HAP-1 (cell line): ENCODE measurements at regions not wholly inside any gene's neighbourhood (a gene's known extent, or its start where the extent isn't known, plus 50 kb on each side); places are given as distances from the start of the nearest gene placed in this dataset.

Experiments
- DNase-seq, 2 experiments: peaks; one replicate each; pipeline ENCODE4 v3.0.0-alpha.2; 2016 to 2020; ENCODE audit warnings: low spot score in 2 of 2
- H3K27me3 ChIP-seq: fragments of 250-450 bp; sonication (Bioruptor Pico); 2 replicates; pipeline ENCODE4 v1.5.1; 2020; ENCODE audit warnings: low read depth, mild to moderate bottlenecking, moderate library complexity
- H3K36me3 ChIP-seq: fragments of 250-450 bp; sonication (Bioruptor Pico); replicated peaks from 2 replicates; pipeline ENCODE4 v1.5.1; 2020; ENCODE audit warnings: mild to moderate bottlenecking
- H3K4me1 ChIP-seq: fragments of 250-450 bp; sonication (Bioruptor Pico); 2 replicates; pipeline ENCODE4 v1.5.1; 2020; ENCODE audit warnings: mild to moderate bottlenecking
- H3K4me3 ChIP-seq: fragments of 250-450 bp; sonication (Bioruptor Pico); 2 replicates; pipeline ENCODE4 v1.5.1; 2020; ENCODE audit warnings: mild to moderate bottlenecking, moderate library complexity
- H3K9me3 ChIP-seq: fragments of 250-450 bp; sonication (Bioruptor Pico); 2 replicates; pipeline ENCODE4 v1.5.1; 2020; ENCODE audit warnings: mild to moderate bottlenecking, moderate library complexity
- in situ Hi-C: fragments of 300-500 bp; cut with MboI; formaldehyde crosslinking; loops from 3 replicates; pipeline ENCODE4 v1.14.3; 2020; ENCODE audit warnings: low sequenced_read_pairs, inconsistent platforms, mixed read lengths

DNA sequence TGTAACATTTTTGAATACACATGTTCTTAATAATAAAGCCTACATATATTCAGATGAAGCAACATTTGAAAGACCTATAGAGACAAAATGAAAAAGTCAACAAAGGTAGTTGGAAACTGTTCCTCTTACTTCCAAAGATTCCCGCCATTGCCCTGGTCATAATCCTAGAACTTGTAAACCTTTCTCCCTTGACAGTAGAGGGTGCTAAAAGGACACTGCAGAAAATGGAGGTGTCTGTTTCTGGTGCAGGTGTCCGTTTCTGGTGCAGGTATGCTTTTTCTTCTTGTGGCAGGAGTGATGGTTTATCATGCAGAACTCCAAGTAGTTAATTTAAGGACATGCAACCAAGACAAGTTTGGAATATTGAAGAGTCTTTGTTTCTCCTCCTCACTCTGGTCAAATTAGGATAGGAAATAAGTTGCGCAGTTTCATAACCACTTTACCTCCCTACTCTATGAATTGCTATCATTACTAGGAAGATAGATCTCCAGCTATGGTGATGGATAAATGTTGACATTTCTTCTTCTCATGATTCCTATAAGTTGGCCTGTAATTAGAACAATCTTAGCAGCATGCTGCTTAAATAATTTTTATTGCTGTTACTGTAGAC, 56.0 kb upstream of the FAM174A start:
- Histone ChIP-seq H3K4me1 (no peaks in the 10 kb centered on the region), H3K9me3 (no peaks in the 10 kb centered on the region), H3K36me3 (no peaks in the 10 kb centered on the region), H3K4me3 (no peak overlapping the region), H3K27me3 (no peaks in the 10 kb centered on the region)
- peak in 1 of 2 experiments; percentile 47 for DNase-seq
- in situ Hi-C loops: no loop called here

DNA sequence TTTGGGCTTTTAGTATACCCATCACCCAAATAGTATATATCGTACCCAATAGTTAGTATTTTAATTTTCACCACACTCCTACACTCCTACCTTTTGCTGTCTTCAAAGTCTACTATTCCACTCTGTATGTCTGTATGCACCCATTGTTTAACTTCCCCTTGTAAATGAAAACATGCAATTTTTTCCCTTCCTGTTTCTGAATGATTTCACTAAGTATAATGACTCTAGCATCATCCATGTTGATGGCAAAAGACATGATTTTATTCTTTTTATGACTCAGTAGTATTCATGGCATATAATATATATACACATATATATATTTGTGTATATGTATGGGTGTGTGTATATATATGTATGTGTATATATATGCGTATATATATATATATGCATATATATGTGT, 63.1 kb upstream of the FAM174A start:
- H3K27me3 ChIP-seq: no peaks in the 10 kb centered on the region; the same call in 1 of the 2 replicates
- H3K36me3 ChIP-seq: no peaks in the 10 kb centered on the region
- in situ Hi-C loops: no loop called here
- no peaks in the 10 kb centered on the region for H3K4me1 ChIP-seq
- H3K9me3 ChIP-seq: no peaks in the 10 kb centered on the region
- no peak overlapping the region for H3K4me3 ChIP-seq
- no peak for DNase-seq

DNA sequence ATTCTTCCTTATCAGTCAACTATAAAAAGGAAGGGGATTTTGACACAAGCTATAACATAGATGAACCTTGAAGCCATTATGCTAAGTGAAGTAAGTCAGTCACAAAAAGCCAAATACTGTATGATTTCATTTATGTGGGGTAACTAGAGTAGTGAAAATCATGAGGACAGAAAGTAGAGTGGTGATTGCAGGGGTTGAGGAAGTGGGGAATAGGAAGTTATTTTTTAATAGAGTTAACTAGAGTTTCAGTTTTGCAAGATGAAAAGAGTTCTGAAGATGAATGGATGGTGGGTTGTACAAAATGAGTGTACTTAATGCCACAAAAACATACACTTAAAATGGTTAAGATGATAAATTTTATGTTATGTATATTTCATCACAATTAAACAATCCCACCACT, 65.4 kb upstream of the FAM174A start:
- Histone ChIP-seq H3K4me3 (no peak overlapping the region), H3K4me1 (no peaks in the 10 kb centered on the region), H3K27me3 (no peaks in the 10 kb centered on the region; the same call in 1 of the 2 replicates), H3K9me3 (no peaks in the 10 kb centered on the region), H3K36me3 (no peaks in the 10 kb centered on the region)
- in situ Hi-C loops: no loop called here
- no peak for DNase-seq

DNA sequence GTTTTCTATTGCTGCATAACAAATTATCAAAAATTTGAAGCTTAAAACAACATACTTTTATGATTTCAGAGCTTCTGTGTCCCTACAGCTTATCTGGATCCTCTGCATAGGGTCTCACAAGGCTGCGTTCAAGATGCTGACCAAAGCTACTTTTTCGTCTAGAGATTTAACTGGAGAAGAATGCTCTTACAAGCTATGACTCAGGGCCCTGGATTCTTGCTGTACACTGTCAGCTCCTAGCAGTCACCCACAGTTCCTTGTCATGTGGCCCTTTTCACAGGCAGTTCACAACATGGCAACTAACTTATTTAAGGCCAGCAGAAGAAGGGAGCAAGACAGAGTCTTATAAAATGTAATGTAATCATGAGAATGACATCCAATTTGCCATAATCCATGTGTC, 70.8 kb upstream of the FAM174A start:
- H3K27me3 ChIP-seq: no peaks in the 10 kb centered on the region; the same call in 1 of the 2 replicates
- H3K4me1 ChIP-seq: no peaks in the 10 kb centered on the region
- H3K9me3 ChIP-seq: no peaks in the 10 kb centered on the region
- DNase-seq: no peak
- H3K36me3 ChIP-seq: no peaks in the 10 kb centered on the region
- H3K4me3 ChIP-seq: no peak overlapping the region
- in situ Hi-C loops: no loop called here

DNA sequence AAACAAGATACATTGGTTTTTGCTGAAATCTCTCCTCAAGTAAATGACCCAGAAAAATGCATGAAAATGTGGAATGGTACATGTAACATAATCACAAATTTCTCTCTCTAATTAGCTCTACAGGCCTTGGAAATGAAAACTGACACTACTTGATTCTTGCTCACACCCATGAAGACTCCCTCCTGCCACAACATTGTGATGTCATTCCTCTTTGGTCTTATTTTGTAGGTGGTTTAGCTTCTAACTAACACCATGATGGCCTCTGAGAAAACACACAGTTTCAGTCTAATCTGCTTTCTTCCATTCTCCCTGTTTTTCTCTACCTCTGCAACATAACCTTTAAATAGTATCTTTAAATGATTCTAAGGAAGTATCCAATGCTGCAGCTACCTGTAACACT, 78.6 kb upstream of the FAM174A start:
- no peaks in the 10 kb centered on the region for H3K36me3 ChIP-seq
- H3K4me3 ChIP-seq: no peak overlapping the region
- no peak for DNase-seq
- no peaks in the 10 kb centered on the region for H3K9me3 ChIP-seq
- no peaks in the 10 kb centered on the region for H3K4me1 ChIP-seq
- in situ Hi-C loops: no loop called here
- no peaks in the 10 kb centered on the region for H3K27me3 ChIP-seq

DNA sequence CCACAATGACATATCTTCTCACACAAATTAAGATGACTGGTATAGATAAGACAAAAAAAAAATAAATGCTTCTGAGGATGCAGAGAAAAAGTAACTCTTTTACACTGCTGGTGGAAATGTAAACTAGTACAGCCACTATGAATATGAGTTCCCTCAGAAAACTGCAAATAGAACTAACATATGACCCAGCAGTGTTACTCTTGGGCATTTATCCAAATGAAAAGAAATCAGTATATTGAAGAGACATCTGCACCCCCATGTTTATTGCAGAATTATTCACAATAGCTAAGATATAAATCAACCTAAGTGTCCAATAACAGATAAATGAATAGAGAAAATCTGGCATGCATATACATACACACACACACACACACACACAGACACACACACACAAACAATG, 83.0 kb upstream of the FAM174A start:
- Histone ChIP-seq H3K9me3 (no peaks in the 10 kb centered on the region), H3K4me3 (no peak overlapping the region), H3K27me3 (no peaks in the 10 kb centered on the region), H3K36me3 (no peaks in the 10 kb centered on the region), H3K4me1 (no peaks in the 10 kb centered on the region)
- DNase-seq: no peak
- in situ Hi-C loops: no loop called here

DNA sequence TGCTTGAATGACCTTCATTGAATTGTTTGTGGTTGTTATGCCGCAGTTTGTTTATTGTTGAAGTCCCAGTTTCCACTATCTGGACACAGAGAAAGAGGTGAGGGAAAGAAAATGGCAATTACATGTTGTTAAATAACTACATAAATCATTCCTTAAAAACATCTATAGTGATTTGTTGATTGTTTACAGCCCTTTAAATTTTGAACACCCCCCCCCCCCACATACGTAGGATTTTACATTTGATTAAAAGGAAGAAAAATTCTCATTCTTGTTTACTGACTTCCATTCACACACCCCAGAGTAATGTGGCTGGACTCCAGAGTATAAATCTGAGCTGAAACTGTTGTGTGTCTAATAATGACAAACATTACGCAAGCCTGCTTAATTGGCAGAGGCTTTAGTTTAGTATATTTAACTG, 87.1 kb upstream of the FAM174A start:
- in situ Hi-C loops: no loop called here
- H3K36me3 ChIP-seq: no peaks in the 10 kb centered on the region
- no peak for DNase-seq
- H3K4me3 ChIP-seq: no peak overlapping the region
- H3K9me3 ChIP-seq: no peaks in the 10 kb centered on the region
- H3K27me3 ChIP-seq: no peaks in the 10 kb centered on the region
- H3K4me1 ChIP-seq: no peaks in the 10 kb centered on the region

DNA sequence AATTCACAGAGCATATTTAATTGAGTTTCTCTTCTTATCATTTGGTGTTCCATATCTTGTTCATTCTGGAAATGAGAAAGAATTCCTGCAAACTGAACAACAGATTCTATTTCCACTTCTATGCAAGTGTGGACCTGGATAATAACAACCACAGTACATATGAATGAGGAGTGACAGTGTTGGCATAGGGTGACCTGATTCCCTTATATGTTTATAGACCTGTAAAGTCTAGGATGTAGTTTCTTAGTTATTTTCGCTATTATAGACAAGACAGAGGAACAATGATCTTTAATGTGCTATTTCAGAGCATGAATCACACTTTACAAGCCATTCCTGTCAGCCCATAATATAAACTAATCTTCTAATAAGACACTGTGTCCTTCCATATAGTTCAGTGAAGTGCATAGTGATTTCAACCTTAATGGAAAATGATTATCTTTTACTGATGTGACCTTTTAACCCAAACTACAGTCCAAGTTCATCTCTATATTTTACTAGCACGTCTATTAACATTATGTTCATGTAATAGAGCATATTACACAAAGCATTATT, 88.2 kb upstream of the FAM174A start:
- in situ Hi-C loops: no loop called here
- DNase-seq: no peak
- no peak overlapping the region for H3K4me3 ChIP-seq
- no peaks in the 10 kb centered on the region for H3K27me3 ChIP-seq
- no peaks in the 10 kb centered on the region for H3K9me3 ChIP-seq
- no peaks in the 10 kb centered on the region for H3K36me3 ChIP-seq
- H3K4me1 ChIP-seq: no peaks in the 10 kb centered on the region

DNA sequence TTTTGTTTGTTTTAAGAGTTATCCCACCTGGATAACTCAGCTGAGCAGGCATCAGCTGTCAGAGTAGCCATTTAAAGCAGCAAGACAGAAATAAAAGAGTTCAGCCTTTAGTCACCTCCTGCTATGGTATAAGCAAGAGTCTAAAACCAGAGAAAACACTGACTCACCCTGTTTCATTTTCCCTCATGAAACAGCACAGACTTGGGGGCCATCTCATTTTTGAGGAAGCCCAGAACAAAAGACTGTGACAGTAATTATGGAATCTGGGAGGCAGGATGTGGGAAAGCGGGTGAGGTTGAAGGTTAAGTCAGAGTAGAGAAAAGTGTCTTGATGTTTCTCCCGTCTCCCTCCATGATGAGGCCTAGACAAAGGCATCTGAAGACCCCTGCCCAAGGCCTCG, 90.2 kb upstream of the FAM174A start:
- Histone ChIP-seq H3K4me3 (no peak overlapping the region), H3K4me1 (no peaks in the 10 kb centered on the region), H3K27me3 (no peaks in the 10 kb centered on the region), H3K36me3 (no peaks in the 10 kb centered on the region), H3K9me3 (no peaks in the 10 kb centered on the region)
- DNase-seq: no peak
- in situ Hi-C loops: no loop called here

DNA sequence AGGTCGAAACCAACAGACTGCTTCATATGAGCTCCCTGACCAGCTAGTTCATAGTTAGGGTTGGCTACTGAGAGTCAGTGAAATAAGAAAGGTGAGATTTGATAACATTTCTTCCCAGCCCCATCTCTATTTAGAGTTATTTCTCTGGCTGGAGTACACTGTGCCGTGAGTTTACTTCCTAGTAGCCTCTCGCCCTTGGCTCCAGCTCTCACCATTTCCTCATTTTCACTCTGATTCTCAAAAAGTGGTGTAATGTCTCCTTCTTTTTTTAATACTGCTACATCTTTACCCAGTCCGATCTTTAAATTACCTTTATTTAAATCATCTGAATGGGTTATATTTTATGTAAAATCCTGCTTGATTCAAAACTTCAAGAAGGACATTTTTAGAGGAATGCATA, 100.4 kb upstream of the FAM174A start:
- no peak for DNase-seq
- in situ Hi-C loops: no loop called here
- Histone ChIP-seq H3K36me3 (no peaks in the 10 kb centered on the region), H3K9me3 (no peaks in the 10 kb centered on the region), H3K4me1 (no peaks in the 10 kb centered on the region), H3K27me3 (no peaks in the 10 kb centered on the region), H3K4me3 (no peak overlapping the region)

DNA sequence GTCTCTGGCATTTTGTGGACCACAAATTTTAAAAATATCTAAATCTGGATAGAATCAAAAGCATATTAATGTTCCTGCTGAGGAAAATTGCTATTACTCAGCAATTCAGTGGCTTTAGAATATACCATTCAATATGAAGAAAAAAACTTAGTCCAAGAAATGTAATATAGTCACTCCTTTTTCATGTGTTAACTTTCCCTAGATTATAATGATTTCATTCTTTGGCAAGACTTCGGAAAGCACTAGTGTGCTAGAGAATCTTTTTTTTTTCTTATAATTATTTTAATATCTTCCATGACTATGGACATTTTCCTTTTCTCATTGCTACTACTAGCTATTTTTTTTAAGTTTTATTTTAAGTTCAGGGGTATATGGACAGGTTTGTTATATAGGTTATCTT, 102.4 kb upstream of the FAM174A start:
- Histone ChIP-seq H3K4me3 (no peak overlapping the region), H3K36me3 (no peaks in the 10 kb centered on the region), H3K27me3 (no peaks in the 10 kb centered on the region), H3K9me3 (no peaks in the 10 kb centered on the region), H3K4me1 (no peaks in the 10 kb centered on the region)
- DNase-seq: no peak
- in situ Hi-C loops: no loop called here

DNA sequence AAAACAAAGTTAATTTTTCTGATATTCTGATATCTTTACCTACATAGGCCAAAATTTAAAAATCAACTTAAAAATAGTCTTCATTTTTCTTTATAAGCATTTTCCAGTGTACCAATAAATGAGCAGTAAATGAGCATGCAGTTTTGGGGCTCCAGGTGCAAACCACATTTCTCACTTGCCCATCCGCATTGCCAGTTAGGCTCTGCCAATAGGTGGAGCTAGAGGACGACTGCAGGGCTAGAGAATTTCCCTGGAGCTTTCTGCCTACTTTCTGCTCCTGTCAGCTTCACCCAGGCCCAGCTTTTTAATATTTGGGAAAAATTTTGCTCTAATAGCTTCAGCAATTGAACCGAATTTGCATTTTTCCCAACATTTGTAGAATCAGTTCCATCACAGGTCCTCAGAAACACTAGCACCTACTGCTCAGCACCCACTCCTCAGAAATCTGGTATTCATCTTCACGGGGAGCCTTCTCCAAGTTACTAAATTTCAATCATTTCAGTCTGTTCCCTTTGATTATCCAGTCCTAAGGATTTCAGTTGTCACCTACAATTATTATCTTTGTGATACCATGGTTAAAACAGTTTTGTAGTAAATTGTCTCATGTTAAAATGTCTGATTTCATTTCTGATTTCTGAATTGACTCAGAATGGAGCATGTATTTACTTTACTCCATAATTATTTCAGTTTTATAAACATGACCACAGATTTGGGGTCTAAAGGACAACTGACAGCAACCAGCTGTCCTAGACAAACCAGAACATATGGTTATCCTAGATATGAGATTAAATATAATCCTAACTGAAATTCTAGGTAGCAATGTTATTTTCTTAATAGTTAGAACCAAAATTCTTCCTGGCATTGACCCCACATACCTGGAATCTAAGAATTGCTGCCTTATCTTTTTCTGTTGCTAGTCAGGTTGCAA, 104.6 kb upstream of the FAM174A start:
- peak; percentile 34 to 66 for DNase-seq
- in situ Hi-C loops: no loop called here

DNA sequence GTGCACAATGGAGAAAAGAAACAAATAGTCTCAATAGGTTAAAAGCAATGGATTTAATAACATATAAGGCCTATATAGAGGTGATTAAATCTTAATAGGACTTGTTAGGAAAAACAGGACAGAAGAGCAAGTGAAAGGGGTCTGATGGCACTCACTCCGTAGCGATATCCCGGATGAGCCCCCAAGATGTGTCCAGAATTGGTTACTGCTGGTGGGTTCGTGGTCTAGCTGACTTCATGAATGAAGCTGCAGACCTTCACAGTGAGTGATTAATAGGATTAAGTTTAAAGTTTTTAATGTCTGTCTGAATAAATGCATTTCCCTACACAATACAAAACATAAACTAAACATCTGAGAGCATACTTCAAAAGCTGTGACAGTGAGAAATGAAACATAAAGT, 110.4 kb upstream of the FAM174A start:
- in situ Hi-C loops: no loop called here
- no peaks in the 10 kb centered on the region for H3K9me3 ChIP-seq
- DNase-seq: no peak

More for the DNA sequence above, 104.6 kb upstream of the FAM174A start:
- H3K27me3 ChIP-seq: no peaks in the 10 kb centered on the region
- no peaks in the 10 kb centered on the region for H3K4me1 ChIP-seq
- H3K4me3 ChIP-seq: no peak overlapping the region
- H3K9me3 ChIP-seq: no peaks in the 10 kb centered on the region
- H3K36me3 ChIP-seq: no peaks in the 10 kb centered on the region

DNA sequence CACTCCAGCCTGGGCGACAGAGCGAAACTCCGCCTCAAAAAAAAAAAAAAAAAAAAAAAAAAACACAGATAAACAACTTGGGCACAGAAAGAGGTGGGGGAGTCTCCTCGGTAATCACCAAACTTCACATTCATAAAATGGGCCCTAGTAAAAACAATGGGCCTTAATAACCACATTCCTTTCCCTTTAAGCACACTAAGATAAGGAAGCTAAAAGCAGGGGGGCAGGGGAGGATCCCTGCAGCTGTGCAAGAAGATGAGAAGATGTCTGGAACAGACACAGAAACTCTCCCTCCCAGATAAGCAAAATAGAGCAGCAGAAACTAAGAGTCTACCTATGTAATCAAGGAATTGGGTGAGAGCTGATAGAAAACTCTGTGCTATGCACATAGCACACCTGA, 111.2 kb upstream of the FAM174A start:
- in situ Hi-C loops: no loop called here
- Histone ChIP-seq H3K4me1 (no peaks in the 10 kb centered on the region), H3K36me3 (no peaks in the 10 kb centered on the region), H3K27me3 (no peaks in the 10 kb centered on the region), H3K4me3 (no peak overlapping the region), H3K9me3 (no peaks in the 10 kb centered on the region)
- DNase-seq: no peak

More for the DNA sequence above, 110.4 kb upstream of the FAM174A start:
- Histone ChIP-seq H3K4me3 (no peak overlapping the region), H3K36me3 (no peaks in the 10 kb centered on the region), H3K27me3 (no peaks in the 10 kb centered on the region), H3K4me1 (no peaks in the 10 kb centered on the region)
